GM23338 (cell line): ENCODE measurements at regions not wholly inside any gene's neighbourhood (a gene's known extent, or its start where the extent isn't known, plus 50 kb on each side); places are given as distances from the start of the nearest gene placed in this dataset.

ENCODE experiments used
- ATAC-seq: fragments of 200-7000 bp; cut with Tn5 transposase; 3 replicates; pipeline ENCODE4 v1.9.1; 2020
- DNase-seq: peaks from one replicate; pipeline ENCODE4 v3.0.0-alpha.2; 2015; ENCODE audit warnings: low spot score
- H2AFZ ChIP-seq: fragments of 200-600 bp; sonication (generic); 2 replicates; pipeline ENCODE4 v1.8.0; 2016; ENCODE audit warnings: antibody characterized with exemption, mild to moderate bottlenecking, moderate library complexity
- H3F3A ChIP-seq: fragments of 200-600 bp; sonication (generic); replicated peaks from 2 replicates; pipeline ENCODE4 v1.8.0; 2017; ENCODE audit warnings: antibody characterized with exemption, mixed run types, low read depth
- H3K27ac ChIP-seq: fragments of 200-600 bp; sonication (generic); 2 replicates; pipeline ENCODE4 v1.6.1; 2016; ENCODE audit warnings: low read depth
- H3K27me3 ChIP-seq: fragments of 200-600 bp; sonication (generic); 2 replicates; pipeline ENCODE4 v1.8.0; 2016; ENCODE audit warnings: mild to moderate bottlenecking, mixed run types, moderate library complexity; ENCODE audit not compliant: insufficient read depth
- H3K36me3 ChIP-seq: fragments of 200-600 bp; sonication (generic); 2 replicates; pipeline ENCODE4 v1.8.0; 2016; ENCODE audit warnings: mild to moderate bottlenecking; ENCODE audit not compliant: insufficient read depth
- H3K4me1 ChIP-seq: fragments of 200-600 bp; sonication (generic); 2 replicates; pipeline ENCODE4 v1.8.0; 2016; ENCODE audit warnings: mild to moderate bottlenecking, moderate library complexity; ENCODE audit not compliant: insufficient read depth
- H3K4me2 ChIP-seq: fragments of 200-600 bp; sonication (generic); 2 replicates; pipeline ENCODE4 v1.7.1; 2017; ENCODE audit warnings: mixed run types
- H3K4me3 ChIP-seq: fragments of 200-600 bp; sonication (generic); 2 replicates; pipeline ENCODE4 v1.6.1; 2016; ENCODE audit warnings: mixed run types
- H3K79me2 ChIP-seq: fragments of 200-600 bp; sonication (generic); replicated peaks from 2 replicates; pipeline ENCODE4 v1.8.0; 2017; ENCODE audit warnings: mild to moderate bottlenecking; ENCODE audit not compliant: insufficient read depth
- H3K9me2 ChIP-seq: fragments of 200-600 bp; sonication (generic); 2 replicates; pipeline ENCODE4 v1.8.0; 2017; ENCODE audit not compliant: insufficient read depth
- H4K20me1 ChIP-seq: fragments of 200-600 bp; sonication (generic); replicated peaks from 2 replicates; pipeline ENCODE4 v1.8.0; 2017; ENCODE audit warnings: mild to moderate bottlenecking; ENCODE audit not compliant: insufficient read depth
- H3K27ac Mint-ChIP-seq: 2 replicates; pipeline ENCODE4 v1.8.0; 2020; ENCODE audit warnings: inconsistent platforms, mild to moderate bottlenecking, moderate library complexity, mixed read lengths
- H3K27me3 Mint-ChIP-seq: 3 replicates; pipeline ENCODE4 v1.8.0; 2022; ENCODE audit warnings: low read depth, mild to moderate bottlenecking, moderate library complexity, mixed read lengths, inconsistent platforms; ENCODE audit not compliant: insufficient read depth, poor library complexity
- H3K36me3 Mint-ChIP-seq: 3 replicates; pipeline ENCODE4 v1.8.0; 2021; ENCODE audit warnings: low read depth, mild to moderate bottlenecking, inconsistent platforms, moderate library complexity, mixed read lengths
- H3K4me1 Mint-ChIP-seq: 3 replicates; pipeline ENCODE4 v1.8.0; 2020; ENCODE audit warnings: mild to moderate bottlenecking, inconsistent platforms, mixed read lengths
- H3K4me3 Mint-ChIP-seq: 3 replicates; pipeline ENCODE4 v1.8.0; 2021; ENCODE audit warnings: moderate library complexity, mild to moderate bottlenecking, inconsistent platforms, mixed read lengths
- H3K9me3 Mint-ChIP-seq: 3 replicates; pipeline ENCODE4 v1.8.0; 2020; ENCODE audit warnings: moderate library complexity, mild to moderate bottlenecking, inconsistent platforms, mixed read lengths
- CREB1 ChIP-seq: fragments of 250-450 bp; sonication (Bioruptor Pico); IDR thresholded peaks from 2 replicates; pipeline ENCODE4 v1.5.0; 2020; ENCODE audit warnings: low read depth, mild to moderate bottlenecking, moderate library complexity
- ETS1 ChIP-seq: IDR thresholded peaks from 2 replicates; pipeline ENCODE4 v1.6.1; 2016; ENCODE audit warnings: antibody characterized with exemption
- JUNB ChIP-seq: IDR thresholded peaks from one replicate; pipeline ENCODE4 v1.6.1; 2016; ENCODE audit warnings: antibody characterized with exemption; ENCODE audit not compliant: unreplicated experiment
- POLR2AphosphoS5 ChIP-seq: IDR thresholded peaks from 2 replicates; pipeline ENCODE4 v1.6.1; 2016; ENCODE audit warnings: antibody characterized with exemption, low read depth
- STAT1 ChIP-seq: IDR thresholded peaks from one replicate; pipeline ENCODE4 v1.6.1; 2016; ENCODE audit warnings: antibody characterized with exemption; ENCODE audit not compliant: unreplicated experiment
- ZNF114 ChIP-seq: fragments of 250-450 bp; sonication (Bioruptor Pico); IDR thresholded peaks from 2 replicates; pipeline ENCODE4 v1.5.0; 2020; ENCODE audit warnings: mild to moderate bottlenecking, moderate library complexity
- ZNF462 ChIP-seq: fragments of 250-450 bp; sonication (Bioruptor Pico); IDR thresholded peaks from 2 replicates; pipeline ENCODE4 v1.5.0; 2020; ENCODE audit warnings: mild to moderate bottlenecking, moderate library complexity

GRCh38 chr14:36055052-36055378 lies 121.5 kb downstream of the PTCSC3 start:
- H3K27me3 ChIP-seq = no peaks in the 10 kb centered on the region
- no peak overlapping the region for H3K4me3 ChIP-seq
- ATAC-seq (no peak), DNase-seq (no peak)
- Mint-ChIP-seq H3K4me1 (peaks cover 5% of the 10 kb centered on the region; the same call in 2 of the 3 replicates), H3K27me3 (no peaks in the 10 kb centered on the region), H3K27ac (no peak overlapping the region), H3K4me3 (no peak overlapping the region), H3K36me3 (no peaks in the 10 kb centered on the region), H3K9me3 (no peaks in the 10 kb centered on the region)
- no peak overlapping the region for H3K27ac ChIP-seq
- no peaks in the 10 kb centered on the region for H3K9me2 ChIP-seq
- no peaks in the 10 kb centered on the region for H3F3A ChIP-seq
- H4K20me1 ChIP-seq = no peaks in the 10 kb centered on the region
- H3K4me2 ChIP-seq = no peak overlapping the region
- H3K79me2 ChIP-seq = no peaks in the 10 kb centered on the region
- no peaks in the 10 kb centered on the region for H3K4me1 ChIP-seq
- no peak for TF ChIP-seq ZNF462 (CRISPR knock-in tag)
- TF ChIP-seq CREB1 (CRISPR knock-in tag) = no peak
- no peak for TF ChIP-seq JUNB
- H3K36me3 ChIP-seq = no peaks in the 10 kb centered on the region
- H2AFZ ChIP-seq = no peak overlapping the region

GRCh38 chr14:36054353-36055051 lies 122.0 kb downstream of the PTCSC3 start:
- Mint-ChIP-seq H3K4me1 (peaks cover 5% of the 10 kb centered on the region; the same call in 2 of the 3 replicates), H3K27me3 (no peaks in the 10 kb centered on the region)
- TF ChIP-seq ETS1 (no peak), POLR2AphosphoS5 (no peak), ZNF114 (no peak), STAT1 (no peak)

More at GRCh38 chr14:36054353-36055051, 122.0 kb downstream of the PTCSC3 start:
- Histone ChIP-seq H3K27me3 (no peaks in the 10 kb centered on the region), H3K36me3 (no peaks in the 10 kb centered on the region), H3K4me1 (no peaks in the 10 kb centered on the region), H4K20me1 (no peaks in the 10 kb centered on the region), H3K4me3 (no peak overlapping the region), H2AFZ (no peak overlapping the region), H3K9me2 (no peaks in the 10 kb centered on the region), H3K79me2 (no peaks in the 10 kb centered on the region), H3K27ac (no peak overlapping the region), H3F3A (no peaks in the 10 kb centered on the region), H3K4me2 (no peak overlapping the region)
- DNase-seq = no peak
- H3K9me3 Mint-ChIP-seq = no peaks in the 10 kb centered on the region
- no peaks in the 10 kb centered on the region for H3K36me3 Mint-ChIP-seq
- H3K4me3 Mint-ChIP-seq = no peak overlapping the region
- no peak overlapping the region for H3K27ac Mint-ChIP-seq
- ATAC-seq = no peak
